Stomach (tissue), 4 donors: ENCODE measurements at regions not wholly inside any gene's neighbourhood (a gene's known extent, or its start where the extent isn't known, plus 50 kb on each side); places are given as distances from the start of the nearest gene placed in this dataset.

ENCODE experiments used
- CTCF ChIP-seq, 7 experiments: fragments of 450-650 bp in 4 of 7; fragments of 200-600 bp in 3 of 7; sonication (generic) in 3 of 7; IDR thresholded peaks; one replicate each; pipeline ENCODE4 v1.5.1; 2016 to 2019; ENCODE audit warnings: antibody characterized with exemption in 7 of 7, control low read depth in 2 of 7, mild to moderate bottlenecking in 1 of 7
- POLR2A ChIP-seq, 4 donors: fragments of 450-650 bp; IDR thresholded peaks; one replicate each; pipeline ENCODE4 v1.6.1; 2016; ENCODE audit warnings: antibody characterized with exemption in 4 of 4, control low read depth in 2 of 4, mild to moderate bottlenecking in 1 of 4, moderate library complexity in 1 of 4

- no peak for TF ChIP-seq CTCF (IDR thresholded peaks at IDR 0.05)
- TF ChIP-seq POLR2A (IDR thresholded peaks at IDR 0.05), result no peak
Measured at GRCh38 chr5:44911501-44911900, 102.8 kb downstream of the MRPS30 start.
